ENCODE measurements at regions not wholly inside any gene's neighbourhood (a gene's known extent, or its start where the extent isn't known, plus 50 kb on each side); places are given as distances from the start of the nearest gene placed in this dataset.
A peak's percentile ranks its signal among the peaks of the same experiment; 100 is the strongest.

GRCh38 chr2:236799391-236800026, 229.9 kb downstream of the ACKR3 start:
- DNase-seq, result peak; percentile 39

- DNase-seq, result no peak
Observed at GRCh38 chr2:236802862-236803261, 233.2 kb downstream of the ACKR3 start.

GRCh38 chr2:236803621-236804020, 234.0 kb downstream of the ACKR3 start:
- no peak for DNase-seq

GRCh38 chr2:236805800-236806531, 236.3 kb downstream of the ACKR3 start:
- DNase-seq, result no peak

GRCh38 chr2:236809716-236810115, 240.1 kb downstream of the ACKR3 start:
- no peak for DNase-seq

- no peak for DNase-seq
Observed at GRCh38 chr2:236811062-236811656, 241.5 kb downstream of the ACKR3 start.

- DNase-seq, result no peak
Observed at GRCh38 chr2:236813766-236814165, 244.1 kb downstream of the ACKR3 start.

- DNase-seq, result no peak
Observed at GRCh38 chr2:236814593-236814992, 245.0 kb downstream of the ACKR3 start.

GRCh38 chr2:236815746-236816145, 246.1 kb downstream of the ACKR3 start:
- no peak for DNase-seq

- DNase-seq, result no peak
Observed at GRCh38 chr2:236816197-236817170, 246.9 kb downstream of the ACKR3 start.

GRCh38 chr2:236818281-236819045, 248.8 kb downstream of the ACKR3 start:
- DNase-seq, result peak; percentile 30

- no peak for DNase-seq
Observed at GRCh38 chr2:236819275-236820002, 249.8 kb downstream of the ACKR3 start.

- no peak for DNase-seq
Observed at GRCh38 chr2:236820763-236821344, 251.2 kb downstream of the ACKR3 start.

GRCh38 chr2:236823041-236823629, 253.5 kb downstream of the ACKR3 start:
- no peak for DNase-seq

GRCh38 chr2:236823963-236824362, 254.3 kb downstream of the ACKR3 start:
- DNase-seq, result no peak

- no peak for DNase-seq
Observed at GRCh38 chr2:236824836-236825235, 255.2 kb downstream of the ACKR3 start.

- DNase-seq, result no peak
Observed at GRCh38 chr2:236825989-236826510, 256.4 kb downstream of the ACKR3 start.

- no peak for DNase-seq
Observed at GRCh38 chr2:236826606-236827156, 257.1 kb downstream of the ACKR3 start.

- DNase-seq, result no peak
Observed at GRCh38 chr2:236827997-236828396, 257.7 kb upstream of the COPS8 start.

GRCh38 chr2:236828820-236829219, 256.9 kb upstream of the COPS8 start:
- DNase-seq, result no peak
